ENCODE measurements at regions not wholly inside any gene's neighbourhood (a gene's known extent, or its start where the extent isn't known, plus 50 kb on each side); places are given as distances from the start of the nearest gene placed in this dataset.

DNA sequence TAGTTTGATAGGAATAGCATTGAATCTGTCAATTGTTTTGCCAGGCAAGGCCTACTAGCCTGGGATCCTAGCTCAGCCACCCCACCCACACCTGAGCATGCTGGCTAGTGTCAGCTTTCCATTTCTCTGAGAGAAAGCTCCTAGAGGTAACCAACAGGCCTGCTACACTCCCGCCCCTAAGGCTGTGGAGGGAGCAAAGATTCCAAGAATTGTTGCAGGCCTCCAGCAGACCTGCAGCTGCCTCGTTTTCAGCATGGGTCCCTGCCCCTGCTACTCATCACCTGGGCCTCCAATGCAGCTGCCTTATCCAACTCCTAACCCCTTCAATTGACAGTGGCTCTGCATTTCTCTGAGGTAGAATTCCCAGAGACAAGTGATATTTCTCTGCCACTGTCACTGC is 852.4 kb upstream of the MDGA2 start:
- peaks cover 7 to 15% of the 10 kb centered on the region in 2 donors for H3K9me3 Mint-ChIP-seq
- ATAC-seq: no peak

DNA sequence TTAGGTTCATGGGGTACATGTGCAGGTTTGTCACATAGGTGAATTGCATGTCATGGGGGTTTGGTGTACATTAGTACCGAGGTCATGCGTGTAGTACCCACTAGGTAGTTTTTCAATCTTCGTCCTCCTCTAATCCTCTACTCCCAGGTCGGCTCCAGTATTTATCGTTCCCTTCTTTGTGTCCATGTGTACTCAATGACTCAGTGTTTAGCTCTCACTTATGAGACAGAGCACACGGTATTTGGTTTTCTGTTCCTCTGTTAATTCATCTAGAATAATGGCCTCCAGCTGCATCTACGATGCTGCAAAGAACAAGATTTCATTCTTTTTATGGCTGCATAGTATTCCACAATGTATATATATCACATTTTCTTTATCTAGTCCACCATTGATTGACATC is 850.9 kb upstream of the MDGA2 start:
- Mint-ChIP-seq H3K27ac (no peak overlapping the region), H3K36me3 (no peaks in the 10 kb centered on the region), H3K9me3 (peaks cover 7 to 15% of the 10 kb centered on the region in 2 donors)
- ATAC-seq (no peak), DNase-seq (ENCODE audit: low spot score in 2 of 2) (no peak)

More for the DNA sequence above, 852.4 kb upstream of the MDGA2 start:
- DNase-seq (ENCODE audit: low spot score in 2 of 2): no peak
- Mint-ChIP-seq H3K27ac (no peak overlapping the region), H3K36me3 (no peaks in the 10 kb centered on the region)

DNA sequence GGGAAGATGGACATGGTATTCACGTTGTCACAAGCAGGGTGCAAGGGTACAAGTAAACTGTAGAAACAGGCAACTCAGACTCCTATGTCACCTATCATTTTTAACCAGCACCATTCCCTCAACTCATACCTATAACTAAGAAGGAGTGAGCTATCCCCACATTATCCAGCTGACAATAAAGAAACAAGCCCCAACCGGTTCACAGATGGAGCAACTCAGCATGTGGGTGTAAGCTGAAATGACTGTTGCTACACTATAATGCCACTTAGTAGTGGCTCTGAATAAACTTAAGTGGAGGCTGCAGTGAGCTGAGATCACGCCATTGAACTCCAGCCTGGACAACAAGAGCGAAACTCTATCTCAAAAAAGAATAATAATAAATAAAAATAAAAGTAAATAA is 829.5 kb upstream of the MDGA2 start:
- no peak for ATAC-seq
- H3K36me3 Mint-ChIP-seq: no peaks in the 10 kb centered on the region
- no peak for DNase-seq (ENCODE audit: low spot score in 2 of 2)
- peaks cover 0 to 4% of the 10 kb centered on the region in 2 donors for H3K9me3 Mint-ChIP-seq
- H3K27ac Mint-ChIP-seq: no peak overlapping the region

DNA sequence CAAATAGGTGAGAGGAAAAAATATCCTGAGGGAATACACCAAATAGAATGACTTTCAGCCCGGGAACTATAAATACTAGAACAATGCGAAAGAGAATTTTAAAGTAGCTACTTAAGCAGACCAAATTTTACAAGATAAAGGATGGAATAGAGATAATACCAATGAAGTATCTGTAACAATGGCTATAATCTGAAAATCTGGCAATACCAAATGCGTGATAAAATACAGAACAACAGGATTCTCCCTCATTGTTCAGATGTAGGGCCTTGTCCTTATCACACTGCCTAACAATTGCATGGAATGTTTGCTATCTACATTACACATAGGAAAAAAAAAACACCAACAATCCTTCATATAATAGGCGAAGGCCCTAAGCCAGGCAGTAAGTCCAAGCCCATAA is 815.4 kb upstream of the MDGA2 start:
- H3K9me3 Mint-ChIP-seq: peaks cover 8 to 19% of the 10 kb centered on the region in 2 donors
- no peaks in the 10 kb centered on the region for H3K36me3 Mint-ChIP-seq

DNA sequence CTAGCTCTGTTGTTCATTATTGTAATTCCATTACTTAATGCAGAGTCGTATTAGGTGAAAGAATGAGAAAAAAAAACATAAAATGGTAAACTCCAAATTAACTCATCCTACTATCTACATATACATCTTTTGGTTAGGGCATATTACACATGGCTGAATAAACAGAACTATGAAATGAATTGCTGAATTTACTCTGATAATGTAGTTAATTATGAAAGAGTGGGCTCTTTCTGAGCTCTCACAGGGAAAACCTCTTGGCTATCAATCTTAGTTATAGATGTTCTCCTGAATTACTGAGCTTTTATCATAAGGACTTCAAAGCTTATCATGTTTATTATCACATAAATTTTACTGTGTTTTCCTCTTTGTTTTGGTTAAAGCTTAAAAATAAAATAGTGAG is 798.5 kb upstream of the MDGA2 start:
- Mint-ChIP-seq H3K36me3 (no peaks in the 10 kb centered on the region), H3K27ac (no peak overlapping the region), H3K9me3 (peaks cover 0 to 8% of the 10 kb centered on the region in 2 donors)
- DNase-seq (ENCODE audit: low spot score in 2 of 2) (no peak), ATAC-seq (no peak)

More for the DNA sequence above, 815.4 kb upstream of the MDGA2 start:
- no peak for ATAC-seq
- H3K27ac Mint-ChIP-seq: no peak overlapping the region
- DNase-seq (ENCODE audit: low spot score in 2 of 2): no peak

DNA sequence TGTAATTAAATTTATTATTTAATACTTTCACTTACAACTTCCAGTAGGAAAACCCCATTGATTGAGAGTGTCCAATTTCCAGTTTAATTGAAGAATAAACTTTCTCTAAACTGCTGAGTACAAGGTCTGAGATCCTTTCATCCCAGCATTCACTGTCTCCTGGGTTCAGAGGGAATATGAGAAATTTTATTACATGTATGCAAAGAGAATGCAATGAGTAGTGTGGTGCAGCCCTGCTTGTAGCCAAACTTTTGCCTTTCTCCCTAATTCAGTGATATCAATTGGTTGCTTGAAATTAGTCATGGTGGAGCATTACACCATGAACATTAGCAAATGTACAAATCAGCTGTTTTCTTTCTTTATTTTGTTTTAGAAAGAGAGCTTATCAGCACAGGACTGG is 780.6 kb upstream of the MDGA2 start:
- Mint-ChIP-seq H3K27ac (no peak overlapping the region), H3K9me3 (peaks cover 0 to 4% of the 10 kb centered on the region in 2 donors), H3K36me3 (no peaks in the 10 kb centered on the region)
- ATAC-seq: no peak
- no peak for DNase-seq (ENCODE audit: low spot score in 2 of 2)

DNA sequence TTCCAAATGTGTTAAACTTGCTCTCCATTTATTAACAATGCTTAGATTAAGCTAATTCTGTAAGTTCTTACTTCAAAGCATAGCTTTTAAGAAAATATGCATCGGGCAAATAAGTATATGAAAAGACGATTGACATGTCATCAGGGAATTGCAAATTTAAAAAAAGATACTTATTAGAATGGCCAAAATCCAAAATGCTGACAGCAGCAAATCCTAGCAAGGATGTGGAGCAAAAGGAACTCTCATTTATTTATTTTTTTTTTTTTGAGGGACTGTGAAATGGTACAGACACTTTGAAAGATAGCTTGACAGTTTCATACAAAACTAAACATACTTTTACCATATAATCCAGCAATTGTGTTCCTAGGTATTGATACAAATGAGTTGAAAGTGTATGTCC is 779.5 kb upstream of the MDGA2 start:
- ATAC-seq (no peak), DNase-seq (ENCODE audit: low spot score in 2 of 2) (no peak)
- Mint-ChIP-seq H3K9me3 (peaks cover 0 to 4% of the 10 kb centered on the region in 2 donors), H3K36me3 (no peaks in the 10 kb centered on the region), H3K27ac (no peak overlapping the region)

DNA sequence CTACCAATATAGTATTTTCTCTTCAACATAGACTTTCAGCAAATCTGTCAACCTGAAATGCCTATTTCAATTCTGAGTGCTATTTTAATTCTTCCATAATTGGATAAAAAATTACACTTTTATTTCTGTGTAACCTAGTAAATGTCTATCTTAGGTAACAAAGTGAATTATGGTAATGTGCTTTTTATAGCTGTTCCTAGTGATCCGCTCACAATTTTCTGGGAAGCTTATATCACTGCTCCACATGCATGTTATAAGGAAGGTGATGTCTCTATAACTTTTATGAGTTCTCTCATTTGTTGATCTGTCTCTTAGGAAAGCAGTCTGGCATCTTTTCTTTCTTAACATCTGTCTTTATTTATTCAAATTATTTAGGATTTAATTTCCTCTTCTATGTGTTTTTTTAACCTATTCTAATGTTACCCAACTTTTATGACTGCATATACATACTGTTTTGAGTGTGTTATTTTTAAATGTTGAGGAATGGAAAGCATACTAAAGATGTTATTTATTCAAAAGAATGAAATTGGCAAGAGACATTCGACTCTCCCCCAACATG is 777.1 kb upstream of the MDGA2 start:
- ATAC-seq: no peak
- no peaks in the 10 kb centered on the region for H3K36me3 Mint-ChIP-seq
- no peak for DNase-seq (ENCODE audit: low spot score in 2 of 2)
- no peak overlapping the region for H3K27ac Mint-ChIP-seq
- peaks cover 7 to 12% of the 10 kb centered on the region in 2 donors for H3K9me3 Mint-ChIP-seq

DNA sequence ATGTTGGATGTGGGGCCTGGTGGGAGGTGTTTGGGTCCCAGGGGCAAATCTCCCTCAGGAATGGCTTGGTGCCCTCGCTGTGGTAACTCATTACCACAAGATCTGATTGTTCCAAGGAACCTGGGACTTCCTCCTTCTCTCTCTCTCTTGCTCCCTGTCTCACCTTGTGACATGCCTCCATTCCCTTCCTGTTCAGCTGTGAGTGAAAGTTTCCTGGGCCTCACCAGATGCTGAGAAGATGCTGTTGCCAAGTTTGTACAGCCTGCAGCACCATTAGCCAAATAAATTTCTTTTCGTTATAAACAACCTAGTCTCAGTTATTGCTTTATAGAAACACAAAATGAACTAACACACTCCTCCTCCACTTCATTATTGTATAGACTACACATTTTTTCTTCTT is 759.8 kb upstream of the MDGA2 start:
- DNase-seq (ENCODE audit: low spot score in 2 of 2) (no peak), ATAC-seq (no peak)
- Mint-ChIP-seq H3K9me3 (peaks cover 3 to 7% of the 10 kb centered on the region in 2 donors), H3K27ac (no peak overlapping the region), H3K36me3 (no peaks in the 10 kb centered on the region)

DNA sequence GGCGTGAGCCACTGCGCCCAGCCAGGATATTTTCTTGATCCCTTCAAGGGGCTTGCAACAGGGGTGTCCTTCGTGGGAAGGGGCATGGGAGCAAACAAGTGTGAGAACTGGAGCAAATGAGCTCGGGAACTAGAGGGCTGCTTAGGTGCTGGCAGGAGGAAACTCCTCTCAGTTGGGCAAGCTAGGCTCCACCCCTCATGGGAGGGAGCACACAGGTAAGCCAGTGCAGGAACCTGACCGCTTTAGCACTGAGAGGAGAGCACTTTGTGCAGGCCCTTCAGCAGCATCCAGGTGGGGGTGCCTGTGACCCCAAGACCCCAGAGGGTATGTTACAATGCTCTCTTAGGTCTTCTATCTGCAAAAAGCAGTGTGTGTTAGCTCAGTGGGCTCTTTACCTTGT is 755.4 kb upstream of the MDGA2 start:
- peaks cover 3% of the 10 kb centered on the region in 2 donors for H3K9me3 Mint-ChIP-seq
- no peak for ATAC-seq
- DNase-seq (ENCODE audit: low spot score in 2 of 2): no peak
- no peak overlapping the region for H3K27ac Mint-ChIP-seq
- no peaks in the 10 kb centered on the region for H3K36me3 Mint-ChIP-seq

DNA sequence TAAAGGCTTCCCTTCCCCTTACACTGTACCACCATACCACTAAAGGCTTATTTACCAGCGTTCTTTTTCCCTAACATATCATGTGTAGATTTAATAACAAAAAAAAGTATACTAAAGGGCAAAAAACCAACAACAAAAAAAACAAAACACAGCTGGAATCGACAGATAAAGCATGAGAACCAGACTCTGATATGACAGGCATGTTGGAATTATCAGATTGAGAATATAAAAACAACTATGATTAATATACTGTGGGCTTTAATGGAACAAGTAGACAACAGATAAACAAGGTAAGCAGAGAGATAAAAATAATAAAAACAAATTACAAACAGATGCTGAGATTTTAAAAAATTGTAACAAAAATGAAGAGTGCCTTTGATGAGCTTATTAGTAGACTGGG is 754.1 kb upstream of the MDGA2 start:
- no peaks in the 10 kb centered on the region for H3K36me3 Mint-ChIP-seq
- no peak overlapping the region for H3K27ac Mint-ChIP-seq
- ATAC-seq: no peak
- peaks cover 3 to 11% of the 10 kb centered on the region in 2 donors for H3K9me3 Mint-ChIP-seq
- no peak for DNase-seq (ENCODE audit: low spot score in 2 of 2)

DNA sequence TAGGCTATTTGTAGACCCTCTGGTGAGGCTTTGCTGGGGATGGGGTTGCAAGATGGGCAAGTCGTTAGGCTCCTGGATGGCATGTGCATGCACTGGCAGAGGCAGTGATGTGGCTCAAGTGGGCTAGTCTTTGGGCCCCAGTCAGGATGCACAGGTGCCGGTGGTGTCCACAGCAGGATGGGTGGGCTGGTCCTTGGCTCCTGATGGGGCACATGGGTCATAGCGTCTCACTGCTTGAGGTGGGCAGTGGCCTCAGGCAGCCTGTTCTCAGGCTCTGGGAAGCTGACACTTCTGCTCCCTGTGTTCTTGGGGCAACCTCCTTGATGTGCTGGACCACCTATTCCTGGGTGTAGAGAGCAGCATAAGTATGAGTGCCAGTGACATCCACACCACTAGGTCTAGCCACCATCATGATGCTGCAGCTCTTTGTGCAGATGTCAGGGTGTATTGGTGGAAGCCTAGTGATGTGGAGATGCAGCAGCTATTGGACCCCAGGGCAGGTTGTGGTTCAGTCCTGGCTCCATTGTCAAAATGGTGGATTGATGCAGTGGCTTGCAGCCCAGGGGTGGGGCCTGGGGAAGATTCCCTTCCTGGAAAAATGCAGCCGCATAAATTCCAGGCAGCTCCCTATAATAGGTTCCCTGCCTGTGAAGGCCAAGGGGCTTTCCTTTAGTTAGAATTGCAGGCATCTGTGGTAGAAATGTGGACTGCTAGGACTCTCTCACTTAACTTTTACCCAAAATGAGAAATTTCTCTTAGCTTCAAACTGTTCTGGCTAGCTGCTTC is 742.5 kb upstream of the MDGA2 start:
- ATAC-seq (no peak), DNase-seq (ENCODE audit: low spot score in 2 of 2) (no peak)
- H3K27ac Mint-ChIP-seq: no peak overlapping the region
- H3K36me3 Mint-ChIP-seq: peaks cover 0 to 11% of the 10 kb centered on the region in 2 donors
- peaks cover 11 to 24% of the 10 kb centered on the region in 2 donors for H3K9me3 Mint-ChIP-seq

DNA sequence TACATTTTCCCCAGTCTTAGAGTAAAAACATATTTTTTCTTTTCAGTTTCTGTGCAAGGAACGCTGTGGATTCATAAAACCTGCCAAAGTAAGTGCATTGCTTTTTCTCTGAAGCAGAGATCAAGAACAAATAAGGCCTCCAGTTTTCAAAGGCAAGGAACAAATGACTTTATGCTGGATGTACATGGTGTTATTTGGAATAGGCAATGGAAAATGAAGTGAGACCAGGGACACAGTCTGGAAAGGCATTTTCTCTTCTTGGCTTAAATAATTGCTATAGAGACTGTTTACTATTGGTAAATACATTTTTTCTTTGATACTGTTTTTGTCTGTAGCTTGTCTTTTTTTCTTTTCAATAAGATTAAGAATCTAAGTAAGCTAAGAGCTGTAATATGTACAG is 725.9 kb upstream of the MDGA2 start:
- ATAC-seq (no peak), DNase-seq (ENCODE audit: low spot score in 2 of 2) (no peak)
- Mint-ChIP-seq H3K36me3 (no peaks in the 10 kb centered on the region), H3K27ac (no peak overlapping the region), H3K9me3 (peaks cover 2 to 14% of the 10 kb centered on the region in 2 donors)

DNA sequence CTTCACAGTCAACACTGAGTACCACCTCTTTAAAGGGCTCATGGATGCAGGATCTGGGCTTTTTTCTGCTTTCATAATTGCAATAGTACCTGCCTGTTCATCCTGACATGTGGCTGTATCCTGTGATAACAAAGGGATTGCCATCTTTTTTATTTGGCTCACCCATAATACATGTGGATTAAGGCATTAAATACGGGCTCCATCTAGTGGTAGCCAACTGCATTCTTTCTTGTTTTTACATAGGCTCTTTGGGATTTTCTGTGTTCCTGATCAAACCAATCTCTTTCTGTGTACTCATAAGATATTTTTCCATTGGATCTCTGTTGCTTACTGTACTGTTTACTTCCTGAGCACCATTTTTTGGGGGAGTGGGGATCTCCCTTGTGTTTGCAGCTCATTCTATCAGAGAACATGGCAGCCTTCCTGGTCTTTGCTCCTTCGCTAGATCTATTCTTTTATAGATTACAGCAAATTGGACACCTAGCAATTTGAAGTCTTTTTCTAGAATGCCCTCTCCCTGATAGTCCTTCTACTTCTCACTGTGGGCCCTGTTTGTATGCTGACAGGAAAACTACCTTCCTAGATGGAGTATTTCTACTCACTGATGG is 723.4 kb upstream of the MDGA2 start:
- ATAC-seq: no peak
- DNase-seq (ENCODE audit: low spot score in 2 of 2): no peak
- Mint-ChIP-seq H3K9me3 (peaks cover 4 to 7% of the 10 kb centered on the region in 2 donors), H3K27ac (no peak overlapping the region), H3K36me3 (no peaks in the 10 kb centered on the region)

DNA sequence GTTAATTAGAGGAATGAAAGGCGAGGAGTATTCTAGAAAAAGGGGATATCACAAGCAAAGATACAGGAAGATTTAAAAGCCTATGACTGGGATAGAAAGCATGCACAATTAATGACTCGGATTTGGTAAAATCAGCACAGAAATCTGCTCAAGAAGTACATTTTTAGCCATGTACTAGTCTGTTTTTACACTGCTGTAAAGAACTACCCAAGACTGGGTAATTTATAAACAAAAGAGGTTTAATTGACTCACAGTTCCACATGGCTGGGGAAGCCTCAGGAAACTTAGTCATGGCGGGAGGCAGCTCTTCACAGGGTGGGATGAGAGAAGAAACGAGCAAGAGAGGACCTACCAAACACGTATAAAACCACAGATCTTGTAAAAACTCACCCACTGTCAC is 716.3 kb upstream of the MDGA2 start:
- H3K9me3 Mint-ChIP-seq: peaks cover 7 to 9% of the 10 kb centered on the region in 2 donors
- ATAC-seq (no peak), DNase-seq (ENCODE audit: low spot score in 2 of 2) (no peak)
- H3K27ac Mint-ChIP-seq: no peak overlapping the region
- H3K36me3 Mint-ChIP-seq: no peaks in the 10 kb centered on the region

DNA sequence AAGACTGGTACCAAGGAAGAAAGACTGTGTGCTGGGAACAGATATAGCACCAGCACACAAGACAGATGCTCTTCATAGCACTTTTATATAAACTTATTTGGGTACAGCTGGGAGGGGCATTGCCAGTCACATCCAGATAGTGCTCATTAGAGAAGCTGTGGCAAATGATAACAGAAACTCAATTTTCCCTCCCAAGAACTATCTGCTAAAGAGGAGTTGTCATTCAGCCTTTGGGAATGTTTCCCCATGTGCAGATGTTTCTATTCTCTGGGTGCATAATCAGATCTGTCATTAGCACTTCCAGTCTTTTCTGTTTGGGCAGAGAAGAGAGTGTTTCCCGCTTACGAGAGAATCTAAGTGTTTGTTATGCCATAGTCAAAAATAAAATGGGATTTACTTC is 714.9 kb upstream of the MDGA2 start:
- Mint-ChIP-seq H3K27ac (no peak overlapping the region), H3K9me3 (peaks cover 0 to 4% of the 10 kb centered on the region in 2 donors), H3K36me3 (no peaks in the 10 kb centered on the region)
- no peak for DNase-seq (ENCODE audit: low spot score in 2 of 2)
- ATAC-seq: no peak

DNA sequence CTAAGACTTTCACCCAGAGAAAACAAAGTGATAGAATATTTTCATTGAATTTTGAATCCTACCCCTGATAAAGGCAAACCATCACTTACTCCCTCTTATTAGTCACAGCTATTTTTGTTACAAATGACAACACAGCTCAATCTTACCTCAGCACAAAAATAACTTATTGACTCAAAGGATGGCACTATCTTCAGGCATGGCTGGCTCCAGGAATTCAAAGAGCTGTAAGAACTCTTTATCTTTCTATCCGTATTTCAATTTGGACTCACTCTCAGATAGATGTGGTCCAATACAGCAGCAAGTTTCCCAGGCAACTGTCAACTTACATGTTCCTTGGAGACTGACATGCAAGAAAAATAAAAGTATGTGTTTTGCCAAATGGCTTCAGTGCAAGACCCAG is 709.4 kb upstream of the MDGA2 start:
- peaks cover 0 to 8% of the 10 kb centered on the region in 2 donors for H3K9me3 Mint-ChIP-seq
- no peaks in the 10 kb centered on the region for H3K36me3 Mint-ChIP-seq
- ATAC-seq (no peak), DNase-seq (ENCODE audit: low spot score in 2 of 2) (no peak)
- H3K27ac Mint-ChIP-seq: no peak overlapping the region

DNA sequence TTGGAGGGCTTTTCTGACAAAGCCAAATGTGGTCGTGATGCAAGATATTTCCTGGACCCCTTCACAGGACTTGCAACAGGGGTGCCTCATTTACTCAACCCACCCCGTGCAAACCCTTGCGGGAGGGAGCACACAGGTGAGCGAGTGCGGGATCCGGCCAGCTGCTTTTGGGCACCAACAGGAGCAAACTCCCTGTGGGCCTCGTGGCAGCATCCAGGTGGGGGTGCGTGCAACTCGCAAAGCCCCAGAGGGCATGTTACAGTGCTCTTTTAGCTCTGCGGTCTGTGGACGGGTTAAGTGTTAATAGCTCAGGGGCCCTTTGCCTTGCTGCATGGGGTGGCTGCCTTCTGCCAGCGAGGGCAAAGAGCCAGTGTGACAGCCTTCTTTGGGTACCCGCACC is 707.6 kb upstream of the MDGA2 start:
- DNase-seq (ENCODE audit: low spot score in 2 of 2) (no peak), ATAC-seq (no peak)
- Mint-ChIP-seq H3K27ac (no peak overlapping the region), H3K9me3 (peaks cover 5 to 13% of the 10 kb centered on the region in 2 donors), H3K36me3 (no peaks in the 10 kb centered on the region)
